HepG2 (cell line): ENCODE measurements at regions not wholly inside any gene's neighbourhood (a gene's known extent, or its start where the extent isn't known, plus 50 kb on each side); places are given as distances from the start of the nearest gene placed in this dataset.

Source experiments
- ATAC-seq: fragments of 200-7000 bp; cut with Tn5 transposase; 3 replicates; pipeline ENCODE4 v1.9.1; 2020; ENCODE audit warnings: mild to moderate bottlenecking, moderate library complexity
- BruUV-seq: library from RNA; stranded (reverse); fragments of 400-500 nt; replicated peaks from 2 replicates; lab custom pipeline; 2021; lab: Mats Ljungman, UMichigan
- CTCF ChIA-PET: fragments of 300-600 bp; formaldehyde crosslinking; extraction: SDS; loops from one replicate; lab custom pipeline; 2021; ENCODE audit warnings: low total read pairs, inconsistent platforms, low intra/inter-chr PET ratio; lab: Yijun Ruan, JAX
- POLR2A ChIA-PET: fragments of 350-600 bp; sonication (Branson Sonifier 250); formaldehyde crosslinking; loops from one replicate; lab custom pipeline; 2020; ENCODE audit warnings: antibody characterized with exemption, inconsistent platforms; lab: Yijun Ruan, JAX
- DNase-seq: peaks from one replicate; pipeline ENCODE4 v3.0.0-alpha.2; 2015; ENCODE audit warnings: low spot score
- FAIRE-seq: peaks from 3 replicates; lab custom pipeline; 2011; peaks lifted over from hg19 to GRCh38; lab: Jason Lieb, UNC
- H2AFZ ChIP-seq: one replicate; pipeline ENCODE4 v1.6.1; 2011; ENCODE audit warnings: low read length, inconsistent platforms
- H3K27ac ChIP-seq: fragments of 300-600 bp; 3 replicates; pipeline ENCODE4 v1.8.0; 2011; ENCODE audit warnings: mixed run types, mild to moderate bottlenecking, mixed read lengths, low read length, inconsistent platforms; ENCODE audit not compliant: insufficient read depth; ENCODE audit errors: extremely low read length
- H3K27me3 ChIP-seq, 2 experiments: fragments of 200-600 bp in 1 of 2; 2 replicates in 1 of 2; 3 replicates in 1 of 2; pipeline versions ENCODE4 v1.6.0 to v1.8.0; 2011; ENCODE audit warnings: low read length in 2 of 2, mild to moderate bottlenecking in 2 of 2, moderate library complexity in 2 of 2, inconsistent platforms in 1 of 2; ENCODE audit not compliant: insufficient read depth in 2 of 2, control insufficient read depth in 1 of 2
- H3K36me3 ChIP-seq, 2 experiments: fragments of 200-600 bp in 1 of 2; replicated peaks in 1 of 2; 2 replicates in 1 of 2; 3 replicates in 1 of 2; pipeline versions ENCODE4 v1.5.1 to v1.8.0; 2011; ENCODE audit warnings: low read length in 2 of 2, inconsistent platforms in 1 of 2; ENCODE audit not compliant: insufficient read depth in 2 of 2, control insufficient read depth in 1 of 2
- H3K4me1 ChIP-seq: 2 replicates; pipeline ENCODE4 v1.5.1; 2012; ENCODE audit warnings: low read length, inconsistent platforms; ENCODE audit not compliant: insufficient read depth
- H3K4me2 ChIP-seq: 2 replicates; pipeline ENCODE4 v1.6.0; 2011; ENCODE audit warnings: low read depth, low read length, inconsistent platforms
- H3K4me3 ChIP-seq, 3 experiments: fragments of 200-600 bp in 1 of 3; sonication (generic), shearing (Covaris generic) in 1 of 3; replicated peaks in 1 of 3; 2 replicates each; pipeline ENCODE4 v1.5.1; 2011 to 2016; ENCODE audit warnings: low read length in 3 of 3, inconsistent platforms in 2 of 3, low read depth in 2 of 3, mild to moderate bottlenecking in 2 of 3, control low read depth in 1 of 3, mixed read lengths in 1 of 3; ENCODE audit not compliant: insufficient read depth in 1 of 3
- H3K79me2 ChIP-seq: one replicate; pipeline ENCODE4 v1.6.1; 2011; ENCODE audit warnings: low read length, inconsistent platforms; ENCODE audit not compliant: insufficient read depth
- H3K9ac ChIP-seq: 2 replicates; pipeline ENCODE4 v1.6.0; 2011; ENCODE audit warnings: mild to moderate bottlenecking, low read depth, low read length, inconsistent platforms; ENCODE audit not compliant: insufficient read depth
- H3K9me3 ChIP-seq: 2 replicates; pipeline ENCODE4 v1.5.1; 2012; ENCODE audit warnings: mild to moderate bottlenecking, low read length
- H4K20me1 ChIP-seq: 2 replicates; pipeline ENCODE4 v1.6.0; 2011; ENCODE audit warnings: inconsistent platforms, mild to moderate bottlenecking, low read length, moderate library complexity; ENCODE audit not compliant: insufficient read depth
- ARNT2 ChIP-seq: sonication (generic); formaldehyde crosslinking; IDR thresholded peaks from 2 replicates; pipeline ENCODE4 v1.8.0; 2022; ENCODE audit warnings: mild to moderate bottlenecking, low read depth, missing genetic modification reagents, moderate library complexity
- CEBPG ChIP-seq: IDR thresholded peaks from 2 replicates; pipeline ENCODE4 v1.6.1; 2016
- GMEB2 ChIP-seq: IDR thresholded peaks from 2 replicates; pipeline ENCODE4 v1.6.1; 2016; ENCODE audit warnings: missing biosample characterization, missing genetic modification reagents, low read depth
- KMT2B ChIP-seq: IDR thresholded peaks from 2 replicates; pipeline ENCODE4 v1.6.1; 2016; ENCODE audit warnings: missing genetic modification reagents, missing compliant biosample characterization
- MTA1 ChIP-seq: sonication (generic); formaldehyde crosslinking; IDR thresholded peaks from 2 replicates; pipeline ENCODE4 v1.4.0; 2020; ENCODE audit warnings: missing genetic modification reagents, mild to moderate bottlenecking, borderline replicate concordance
- MXD4 ChIP-seq: IDR thresholded peaks from 2 replicates; pipeline ENCODE4 v1.6.1; 2016; ENCODE audit warnings: mild to moderate bottlenecking, missing biosample characterization, missing genetic modification reagents
- SOX13 ChIP-seq, 3 experiments: fragments of 450-650 bp in 1 of 3; sonication (generic) in 1 of 3; formaldehyde crosslinking in 1 of 3; IDR thresholded peaks in 2 of 3; conservative IDR thresholded peaks in 1 of 3; 2 replicates each; pipeline versions ENCODE4 v1.5.0 to v1.6.1; 2016 to 2020; ENCODE audit warnings: antibody characterized with exemption in 1 of 3, mild to moderate bottlenecking in 1 of 3, missing compliant biosample characterization in 1 of 3, missing genetic modification reagents in 1 of 3, moderate library complexity in 1 of 3
- YEATS2 ChIP-seq: sonication (generic); formaldehyde crosslinking; IDR thresholded peaks from 2 replicates; pipeline ENCODE4 v1.4.0; 2020; ENCODE audit warnings: missing genetic modification reagents, borderline replicate concordance
- ZBTB21 ChIP-seq: sonication (generic); formaldehyde crosslinking; IDR thresholded peaks from 2 replicates; pipeline ENCODE4 v1.4.0; 2020; ENCODE audit warnings: missing genetic modification reagents
- ZEB1 ChIP-seq: IDR thresholded peaks from 2 replicates; pipeline ENCODE4 v1.6.1; 2012; ENCODE audit warnings: mild to moderate bottlenecking, low read depth, inconsistent platforms; ENCODE audit not compliant: insufficient replicate concordance
- ZMAT5 ChIP-seq: sonication (generic); formaldehyde crosslinking; IDR thresholded peaks from 2 replicates; pipeline ENCODE4 v1.5.0; 2020; ENCODE audit warnings: mild to moderate bottlenecking, low read depth, missing genetic modification reagents, borderline replicate concordance
- ZNF180 ChIP-seq: sonication (generic); formaldehyde crosslinking; IDR thresholded peaks from 2 replicates; pipeline ENCODE4 v1.4.0; 2020; ENCODE audit warnings: low read depth, missing genetic modification reagents, borderline replicate concordance
- ZNF30 ChIP-seq: sonication (generic); formaldehyde crosslinking; IDR thresholded peaks from 2 replicates; pipeline ENCODE4 v1.5.0; 2020; ENCODE audit warnings: mild to moderate bottlenecking, missing genetic modification reagents
- ZNF503 ChIP-seq: sonication (generic); formaldehyde crosslinking; IDR thresholded peaks from 2 replicates; pipeline ENCODE4 v1.4.0; 2020; ENCODE audit warnings: missing genetic modification reagents
- ZNF512 ChIP-seq: sonication (generic); formaldehyde crosslinking; IDR thresholded peaks from 2 replicates; pipeline ENCODE4 v1.4.0; 2020; ENCODE audit warnings: mild to moderate bottlenecking, missing genetic modification reagents
- ZNF629 ChIP-seq: sonication (generic); formaldehyde crosslinking; conservative IDR thresholded peaks from 2 replicates; pipeline ENCODE4 v1.5.0; 2020; ENCODE audit warnings: missing genetic modification reagents
- ZNF660 ChIP-seq: sonication (generic); formaldehyde crosslinking; IDR thresholded peaks from 2 replicates; pipeline ENCODE4 v1.5.1; 2020; ENCODE audit warnings: mild to moderate bottlenecking, low read depth, missing genetic modification reagents, borderline replicate concordance
- ZNF7 ChIP-seq: IDR thresholded peaks from 2 replicates; pipeline ENCODE4 v1.6.1; 2016; ENCODE audit warnings: missing biosample characterization, missing genetic modification reagents
- ZNF83 ChIP-seq: sonication (generic); formaldehyde crosslinking; IDR thresholded peaks from 2 replicates; pipeline ENCODE4 v1.4.0; 2020; ENCODE audit warnings: missing genetic modification reagents, mild to moderate bottlenecking, borderline replicate concordance
- WGBS: methylation state at CpG from one replicate; pipeline ENCODE4 v1.1.6; 2017; ENCODE audit warnings: low lambda C conversion rate; 5-methylcytosine and 5-hydroxymethylcytosine counted together
- in situ Hi-C: cut with HindIII; loops from 2 replicates; pipeline ENCODE4 v1.10.0; 2017; ENCODE audit warnings: low pct_unique_long_range_greater_than_20kb; ENCODE audit not compliant: extremely low pct_ligation_motif_present
- intact Hi-C: fragments of 100-400 bp; cut with micrococcal nuclease; formaldehyde crosslinking; loops from one replicate; pipeline ENCODE4 v1.10.0; 2022; ENCODE audit not compliant: unreplicated experiment

GRCh38 chr18:61637905-61638595, 254.8 kb downstream of the RNF152 start:
- no peaks in the 10 kb centered on the region for H3K36me3 ChIP-seq
- H3K27me3 ChIP-seq: no peaks in the 10 kb centered on the region
- no peak for TF ChIP-seq ZNF83
- no peak for TF ChIP-seq ZNF629 (CRISPR knock-in tag)
- TF ChIP-seq ZNF512 (CRISPR knock-in tag): no peak
- no peak for TF ChIP-seq SOX13 (IDR thresholded peaks at IDR 0.05)
- no peak for TF ChIP-seq SOX13 (CRISPR knock-in tag; conservative IDR thresholded peaks at IDR 0.05 in 1 of 2, IDR thresholded peaks at IDR 0.05 in 1 of 2)
- no peak for TF ChIP-seq ZNF7 (CRISPR knock-in tag)
- no peak for TF ChIP-seq ZNF660
- no peak for TF ChIP-seq YEATS2
- no peak for TF ChIP-seq CEBPG (CRISPR knock-in tag)
- no peak for TF ChIP-seq ZMAT5 (CRISPR knock-in tag)
- TF ChIP-seq ZNF503 (CRISPR knock-in tag): no peak
- TF ChIP-seq ZEB1: no peak
- TF ChIP-seq MTA1: no peak
- TF ChIP-seq KMT2B (CRISPR knock-in tag): no peak
- no peak for TF ChIP-seq ARNT2 (CRISPR knock-in tag)
- no peak for TF ChIP-seq GMEB2
- no peak for TF ChIP-seq ZNF30 (CRISPR knock-in tag)
- no peak for TF ChIP-seq MXD4
- no peak for TF ChIP-seq ZNF180 (CRISPR knock-in tag)
- no peak for TF ChIP-seq ZBTB21
- H3K27ac ChIP-seq: no peak overlapping the region
- BruUV-seq: no TSS peak
- intact Hi-C loops (no loop called here), in situ Hi-C loops (loop anchor here (10.0 kb wide), 1 partner anchor 497 kb away; no protein-coding TSS in a partner anchor)
- DNase-seq: no peak
- no peak overlapping the region for H3K4me3 ChIP-seq
- POLR2A ChIA-PET: no interaction called here
- CTCF ChIA-PET: no interaction called here
- H3K9ac ChIP-seq: no peak overlapping the region
- no peaks in the 10 kb centered on the region for H3K79me2 ChIP-seq
- no peak for FAIRE-seq
- ATAC-seq: no peak
- H4K20me1 ChIP-seq: no peaks in the 10 kb centered on the region
- H3K9me3 ChIP-seq: no peaks in the 10 kb centered on the region
- no peak overlapping the region for H3K4me2 ChIP-seq
- no peaks in the 10 kb centered on the region for H3K4me1 ChIP-seq
- H2AFZ ChIP-seq: no peak overlapping the region
- 17% methylated on average over 4 of the region's 4 CpGs for WGBS
